Transverse colon (tissue), 4 donors: ENCODE measurements at regions not wholly inside any gene's neighbourhood (a gene's known extent, or its start where the extent isn't known, plus 50 kb on each side); places are given as distances from the start of the nearest gene placed in this dataset.

Source experiments
- CTCF ChIP-seq, 5 experiments: fragments of 200-600 bp in 3 of 5; fragments of 450-650 bp in 2 of 5; sonication (generic) in 3 of 5; IDR thresholded peaks; 1 replicate in 2 of 5; 2 replicates in 3 of 5; pipeline ENCODE4 v1.5.1; 2016 to 2017; ENCODE audit warnings: antibody characterized with exemption in 5 of 5, inconsistent platforms in 3 of 5, mild to moderate bottlenecking in 2 of 5, moderate library complexity in 1 of 5
- POLR2A ChIP-seq: fragments of 450-650 bp; IDR thresholded peaks from one replicate; pipeline ENCODE4 v1.6.1; 2016; ENCODE audit warnings: antibody characterized with exemption, mild to moderate bottlenecking, moderate library complexity
- POLR2AphosphoS5 ChIP-seq, 3 donors: sonication (generic); formaldehyde crosslinking; IDR thresholded peaks; one replicate each; pipeline ENCODE4 v1.6.1; 2016; ENCODE audit warnings: antibody characterized with exemption in 3 of 3

GRCh38 chr5:2169850-2170760, 287.4 kb upstream of the IRX4 start:
- TF ChIP-seq CTCF (IDR thresholded peaks at IDR 0.05), result no peak
- no peak for TF ChIP-seq POLR2A
- TF ChIP-seq POLR2AphosphoS5 (IDR thresholded peaks at IDR 0.05), result no peak
